ENCODE measurements at regions not wholly inside any gene's neighbourhood (a gene's known extent, or its start where the extent isn't known, plus 50 kb on each side); places are given as distances from the start of the nearest gene placed in this dataset.

DNA sequence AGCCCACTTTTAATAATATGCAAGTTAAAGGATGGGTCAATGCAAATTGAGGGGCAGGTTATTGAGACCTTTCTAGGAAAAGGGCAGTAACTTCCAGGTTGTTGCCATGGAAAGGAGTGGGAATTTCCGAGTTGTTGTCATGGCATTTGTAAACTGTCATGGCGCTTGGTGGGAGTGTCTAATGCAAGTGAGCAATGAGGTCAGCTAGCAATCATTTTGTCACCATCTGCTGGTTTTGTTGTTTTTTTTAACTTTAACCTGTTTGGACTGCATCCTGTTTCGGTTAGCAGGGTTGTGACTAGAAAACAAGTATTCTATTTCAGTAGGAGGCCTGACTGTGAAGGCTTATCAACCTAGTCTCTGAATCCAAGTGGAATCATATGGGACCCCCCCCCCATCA, 85.8 kb upstream of the TSPAN11 start:
- TF ChIP-seq, protein P1, sequence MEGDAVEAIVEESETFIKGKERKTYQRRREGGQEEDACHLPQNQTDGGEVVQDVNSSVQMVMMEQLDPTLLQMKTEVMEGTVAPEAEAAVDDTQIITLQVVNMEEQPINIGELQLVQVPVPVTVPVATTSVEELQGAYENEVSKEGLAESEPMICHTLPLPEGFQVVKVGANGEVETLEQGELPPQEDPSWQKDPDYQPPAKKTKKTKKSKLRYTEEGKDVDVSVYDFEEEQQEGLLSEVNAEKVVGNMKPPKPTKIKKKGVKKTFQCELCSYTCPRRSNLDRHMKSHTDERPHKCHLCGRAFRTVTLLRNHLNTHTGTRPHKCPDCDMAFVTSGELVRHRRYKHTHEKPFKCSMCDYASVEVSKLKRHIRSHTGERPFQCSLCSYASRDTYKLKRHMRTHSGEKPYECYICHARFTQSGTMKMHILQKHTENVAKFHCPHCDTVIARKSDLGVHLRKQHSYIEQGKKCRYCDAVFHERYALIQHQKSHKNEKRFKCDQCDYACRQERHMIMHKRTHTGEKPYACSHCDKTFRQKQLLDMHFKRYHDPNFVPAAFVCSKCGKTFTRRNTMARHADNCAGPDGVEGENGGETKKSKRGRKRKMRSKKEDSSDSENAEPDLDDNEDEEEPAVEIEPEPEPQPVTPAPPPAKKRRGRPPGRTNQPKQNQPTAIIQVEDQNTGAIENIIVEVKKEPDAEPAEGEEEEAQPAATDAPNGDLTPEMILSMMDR (IDR thresholded peaks at IDR 0.05; ENCODE audit: insufficient read depth, missing control alignments), result no peak
- FAIRE-seq (no peak), DNase-seq (ENCODE audit: insufficient read length, low spot score) (no peak)

DNA sequence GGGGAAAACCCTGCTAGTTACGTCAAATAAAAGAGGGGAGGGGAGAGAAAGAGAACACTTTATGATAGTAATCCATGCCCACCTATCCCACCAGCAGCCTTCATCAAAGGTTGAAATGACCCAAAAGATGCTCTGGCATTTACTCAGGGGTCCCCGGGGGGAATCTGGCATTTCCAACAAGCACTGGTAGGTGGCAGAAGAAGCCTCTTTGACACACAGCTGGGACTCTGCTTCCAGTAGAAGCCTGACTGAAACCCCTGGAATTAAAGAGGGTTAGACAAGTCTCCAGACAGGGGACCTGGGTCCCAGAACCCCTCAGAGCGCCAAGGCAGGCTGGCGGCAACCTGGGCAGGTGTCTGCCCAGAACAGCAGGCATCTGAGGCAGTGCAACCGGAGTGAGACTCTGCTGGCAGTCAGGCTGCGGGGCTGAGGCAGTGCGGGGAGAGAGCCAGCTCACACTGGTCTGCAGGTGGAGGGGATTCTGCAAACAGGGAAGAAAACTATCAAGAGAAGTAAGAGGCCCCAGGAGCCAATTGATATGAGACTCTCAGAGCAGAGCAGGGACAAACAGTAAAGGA, 85.0 kb upstream of the CAPRIN2 start:
- TF ChIP-seq, protein P1 (IDR thresholded peaks at IDR 0.05; ENCODE audit: insufficient read depth, missing control alignments), result no peak
- FAIRE-seq (no peak), DNase-seq (ENCODE audit: insufficient read length, low spot score) (no peak)

DNA sequence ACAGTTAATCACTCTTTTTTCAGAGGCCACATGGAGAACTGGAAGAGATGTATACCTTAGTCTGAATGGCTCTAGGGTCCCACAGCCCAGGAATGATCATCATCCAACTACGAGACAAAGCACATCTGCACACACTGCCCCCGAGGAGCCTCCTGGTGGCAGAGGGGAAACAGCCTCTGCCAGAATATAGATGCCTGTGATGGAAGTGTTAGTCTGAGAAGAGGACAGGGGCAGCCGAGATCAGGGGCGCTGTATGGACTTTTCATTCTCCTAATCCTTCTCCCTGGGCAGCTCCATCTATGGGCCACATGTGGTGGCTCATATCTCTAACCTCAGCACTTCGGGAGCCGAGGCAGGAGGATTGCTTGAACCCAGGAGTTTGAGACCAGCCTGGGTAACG, 82.8 kb upstream of the CAPRIN2 start:
- TF ChIP-seq, protein P1 (IDR thresholded peaks at IDR 0.05; ENCODE audit: insufficient read depth, missing control alignments), result no peak
- no peak for FAIRE-seq
- no peak for DNase-seq (ENCODE audit: insufficient read length, low spot score)

DNA sequence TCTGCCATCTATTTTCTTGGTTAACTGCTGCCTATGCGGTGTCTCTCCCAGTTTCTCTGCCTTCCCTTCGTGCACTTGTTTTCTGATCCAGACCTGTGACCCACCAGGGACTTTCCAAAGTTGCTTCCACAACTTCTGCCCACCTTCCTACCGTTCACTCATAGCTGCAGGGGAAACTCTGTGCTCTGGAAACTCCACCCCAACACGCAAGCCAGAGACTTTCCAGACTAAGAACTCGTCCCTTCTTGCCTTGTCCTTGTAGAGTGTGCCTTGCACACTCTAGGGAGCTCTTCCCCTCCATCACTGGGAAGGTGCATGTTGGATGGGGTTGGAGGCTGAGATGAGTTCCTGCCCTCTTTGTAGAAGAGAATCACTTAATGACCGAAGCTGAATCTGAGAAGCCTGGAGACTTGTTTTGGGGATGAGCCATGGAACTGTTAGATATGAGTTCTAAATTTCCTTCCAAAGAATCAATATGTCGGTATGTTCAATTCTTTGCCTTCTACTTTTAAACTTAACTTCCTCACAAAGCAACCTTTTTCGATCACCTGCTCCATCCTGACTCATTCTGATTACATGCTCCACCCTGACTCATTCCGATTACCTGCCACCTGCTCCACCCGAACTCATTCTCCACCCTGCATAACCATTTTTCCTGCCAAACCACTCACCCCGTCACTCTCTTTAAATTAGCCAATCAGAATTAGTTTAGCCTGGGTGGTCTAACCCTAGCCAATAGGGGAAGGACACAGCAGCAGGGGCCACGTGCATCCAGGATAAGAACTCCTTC, 82.1 kb upstream of the CAPRIN2 start:
- DNase-seq (ENCODE audit: insufficient read length, low spot score), result no peak
- TF ChIP-seq, protein P1 (IDR thresholded peaks at IDR 0.05; ENCODE audit: insufficient read depth, missing control alignments), result no peak
- no peak for FAIRE-seq

DNA sequence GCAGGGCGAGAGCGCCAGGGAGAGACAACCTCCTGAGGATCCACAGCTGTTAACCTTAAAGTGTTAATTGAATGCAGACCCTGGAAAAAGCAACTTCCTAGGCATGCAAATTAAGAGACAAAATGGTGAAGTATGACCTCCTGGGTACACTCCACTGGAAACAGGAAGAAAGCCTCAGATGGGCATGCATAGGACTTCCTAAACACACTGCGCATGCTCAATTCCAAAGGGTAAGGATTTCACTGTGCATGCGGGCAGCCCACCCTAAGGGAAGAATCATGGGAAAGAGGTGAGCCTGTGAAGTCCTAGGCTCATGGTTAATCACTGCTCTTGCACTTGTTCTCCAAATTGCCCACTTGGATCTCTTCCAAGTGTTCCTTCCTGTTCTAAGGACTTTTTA, 80.5 kb upstream of the CAPRIN2 start:
- FAIRE-seq, result no peak
- DNase-seq (ENCODE audit: insufficient read length, low spot score), result no peak
- TF ChIP-seq, protein P1 (IDR thresholded peaks at IDR 0.05; ENCODE audit: insufficient read depth, missing control alignments), result no peak

DNA sequence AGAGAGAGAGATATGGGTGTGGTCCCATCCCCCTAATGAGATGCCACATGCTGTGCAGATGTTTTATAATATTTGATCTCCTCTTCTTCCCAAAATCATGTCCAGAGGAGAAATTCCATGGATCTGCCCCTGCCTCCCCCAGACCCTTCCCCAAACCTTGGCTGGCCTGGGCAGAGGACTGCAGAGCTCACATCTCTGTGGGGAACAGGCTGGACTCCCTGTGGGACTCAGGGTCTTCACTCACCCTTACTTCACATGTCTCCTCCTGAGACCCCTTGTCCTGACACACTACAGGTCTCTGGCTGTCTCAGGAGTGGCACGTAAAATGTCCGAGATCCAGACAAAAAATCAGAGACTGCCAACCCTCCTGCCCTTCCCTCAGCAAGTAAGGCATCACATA, 76.0 kb upstream of the CAPRIN2 start:
- DNase-seq (ENCODE audit: insufficient read length, low spot score) (no peak), FAIRE-seq (no peak)
- TF ChIP-seq, protein P1 (IDR thresholded peaks at IDR 0.05; ENCODE audit: insufficient read depth, missing control alignments), result no peak

DNA sequence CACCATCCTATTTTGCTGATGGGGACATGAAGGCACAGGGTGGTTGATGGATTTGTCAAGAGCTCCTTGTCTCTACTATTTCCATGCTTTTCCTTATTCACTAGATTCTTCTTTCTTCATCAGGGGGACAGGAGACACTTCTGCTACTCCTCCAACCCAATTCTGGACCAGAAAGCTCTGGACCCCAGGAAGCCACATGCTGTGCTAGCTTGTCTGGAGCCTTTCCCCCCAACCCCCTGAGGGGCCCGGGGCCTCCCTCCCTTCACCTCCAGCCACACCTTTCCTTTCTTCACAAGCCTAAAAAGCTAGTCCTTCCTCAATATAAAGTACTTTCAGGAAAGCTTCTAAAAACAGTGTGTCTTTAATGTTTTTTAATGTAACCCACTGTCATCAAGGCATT, 75.1 kb upstream of the CAPRIN2 start:
- TF ChIP-seq, protein P1 (IDR thresholded peaks at IDR 0.05; ENCODE audit: insufficient read depth, missing control alignments), result no peak
- FAIRE-seq (no peak), DNase-seq (ENCODE audit: insufficient read length, low spot score) (no peak)
